Activated CD8-positive, alpha-beta memory T cell treated with anti-CD3 and anti-CD28 coated beads, Interleukin-2, amount 50 U/mL, for 24 hours (primary cell): ENCODE measurements at regions not wholly inside any gene's neighbourhood (a gene's known extent, or its start where the extent isn't known, plus 50 kb on each side); places are given as distances from the start of the nearest gene placed in this dataset.

Source experiments
- DNase-seq: peaks from one replicate; pipeline ENCODE4 v3.0.0-alpha.2; 2020; ENCODE audit errors: extremely low read depth

DNA sequence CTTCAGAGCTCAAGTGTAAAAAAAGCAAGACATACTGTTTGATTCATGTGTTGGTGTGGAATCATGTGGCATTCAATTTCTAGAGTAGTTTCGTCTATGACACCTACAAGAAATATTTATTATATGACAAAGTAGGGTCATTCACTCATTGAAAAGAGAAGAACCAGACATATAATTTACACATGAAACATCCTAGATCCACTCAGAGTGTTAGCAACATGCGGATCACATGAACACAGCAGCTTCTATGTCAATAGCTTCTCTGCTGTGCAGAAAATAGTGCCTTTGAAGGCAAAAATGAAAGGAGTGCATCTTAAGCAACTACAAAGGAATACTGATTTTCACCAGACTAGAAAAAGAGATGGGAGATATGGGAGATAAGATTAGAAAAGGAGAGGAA lies 569.8 kb downstream of the RPS29 start:
- no peak for DNase-seq

DNA sequence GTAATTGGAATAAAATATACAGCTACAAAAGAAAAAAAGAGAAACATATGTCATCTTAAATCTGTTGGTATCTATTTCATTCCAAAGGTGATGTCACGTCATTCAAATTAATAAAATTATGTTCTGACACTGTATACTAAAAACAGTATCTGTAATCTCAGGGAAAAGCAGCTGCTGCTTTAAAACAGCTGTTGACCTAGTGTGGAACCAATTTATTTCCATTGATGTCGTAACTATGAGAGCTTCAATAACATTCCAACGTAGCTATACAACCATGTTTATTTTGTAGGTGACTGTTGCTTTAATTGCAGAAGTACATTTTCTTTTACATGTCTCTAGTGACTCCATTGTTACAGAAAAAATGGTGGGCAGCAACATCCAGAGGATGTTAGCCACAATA lies 571.7 kb downstream of the RPS29 start:
- DNase-seq, result no peak

- no peak for DNase-seq
These were observed 577.8 kb downstream of the RPS29 start for GRCh38 chr14:49008363-49008762.

DNA sequence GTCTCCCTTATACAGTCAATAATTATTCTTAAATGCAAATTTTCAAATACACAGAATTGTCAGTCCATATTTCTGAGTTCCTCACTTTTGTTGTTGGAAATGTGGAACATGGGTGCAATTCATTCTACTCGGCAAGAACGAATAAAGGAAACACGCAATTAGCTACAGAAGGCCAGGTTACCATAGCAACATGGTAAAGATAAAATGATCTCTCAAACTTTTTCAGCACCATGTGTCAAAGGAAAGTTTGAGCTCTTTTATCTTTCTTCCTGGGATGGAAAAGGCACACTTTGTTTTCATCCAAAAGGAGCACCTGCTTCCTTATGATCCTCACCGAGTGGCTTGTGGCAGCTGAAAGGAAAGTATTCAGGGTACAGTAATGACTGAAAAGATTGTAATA lies 595.0 kb downstream of the RPS29 start:
- no peak for DNase-seq

DNA sequence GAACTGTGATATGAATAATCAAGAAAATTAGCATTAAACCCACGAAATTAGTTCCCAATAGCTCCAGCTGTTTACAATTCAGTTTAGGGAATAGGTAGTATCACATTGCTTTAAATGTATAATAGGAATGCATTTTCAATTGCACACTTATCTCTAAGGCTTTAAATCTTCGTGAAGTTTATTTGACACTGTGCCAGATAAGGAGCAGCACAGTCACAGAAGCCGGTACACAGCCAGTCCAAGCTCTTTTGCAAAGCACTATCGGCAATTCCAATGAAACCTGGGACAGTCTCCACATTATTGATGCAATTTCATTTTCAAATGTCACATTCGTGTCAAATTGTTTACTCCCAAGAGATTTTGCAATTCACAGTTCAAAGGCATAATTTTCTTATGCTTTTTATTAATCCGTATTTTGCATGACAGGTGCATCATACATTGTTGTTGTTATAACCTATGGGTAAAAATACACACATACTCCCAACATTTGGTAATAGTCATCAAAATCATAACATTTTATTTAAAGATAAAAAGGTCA lies 602.8 kb downstream of the RPS29 start:
- DNase-seq, result no peak

DNA sequence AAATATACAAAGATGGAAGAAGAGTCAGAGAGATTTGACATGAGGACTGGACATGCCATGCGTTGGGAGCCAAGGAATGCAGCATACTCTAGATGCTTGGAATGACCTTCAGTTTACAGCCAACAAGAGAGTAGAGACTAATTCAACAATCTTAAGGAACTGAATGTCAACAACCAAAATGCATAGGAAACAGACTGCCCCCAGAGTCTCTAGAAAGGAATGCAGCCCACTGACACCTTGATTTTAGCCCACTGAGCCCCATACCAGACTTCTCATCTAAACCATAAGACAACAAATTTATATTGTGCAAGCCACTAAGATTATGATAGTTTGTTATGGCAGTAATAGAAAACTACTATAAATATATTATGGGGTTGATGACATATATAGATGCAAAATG lies 611.2 kb downstream of the RPS29 start:
- DNase-seq, result no peak

DNA sequence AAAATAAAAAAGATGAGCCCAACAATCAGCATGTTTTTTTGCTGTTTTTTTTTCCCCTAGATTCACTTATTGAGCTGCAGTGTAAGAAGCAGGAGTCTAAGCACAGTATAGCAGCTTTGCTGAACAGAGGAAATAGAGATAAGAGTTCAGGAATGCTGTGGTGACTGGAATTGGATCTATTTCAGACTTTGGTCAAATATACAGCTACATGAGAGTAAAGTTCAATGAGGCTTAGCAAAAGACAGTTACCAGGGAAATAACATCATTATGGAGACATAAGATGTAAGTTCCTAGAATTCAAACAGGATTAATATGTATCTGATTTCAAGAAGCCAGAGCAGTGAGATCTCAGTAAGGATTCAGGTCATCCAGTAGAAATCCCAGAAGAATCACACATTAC lies 613.0 kb downstream of the RPS29 start:
- DNase-seq, result no peak

GRCh38 chr14:48970943-48971342 lies 615.2 kb downstream of the RPS29 start:
- no peak for DNase-seq

- no peak for DNase-seq
These were observed 618.8 kb downstream of the RPS29 start for GRCh38 chr14:48967419-48967818.

- DNase-seq, result no peak
These were observed 622.9 kb downstream of the RPS29 start for GRCh38 chr14:48963231-48963790.

DNA sequence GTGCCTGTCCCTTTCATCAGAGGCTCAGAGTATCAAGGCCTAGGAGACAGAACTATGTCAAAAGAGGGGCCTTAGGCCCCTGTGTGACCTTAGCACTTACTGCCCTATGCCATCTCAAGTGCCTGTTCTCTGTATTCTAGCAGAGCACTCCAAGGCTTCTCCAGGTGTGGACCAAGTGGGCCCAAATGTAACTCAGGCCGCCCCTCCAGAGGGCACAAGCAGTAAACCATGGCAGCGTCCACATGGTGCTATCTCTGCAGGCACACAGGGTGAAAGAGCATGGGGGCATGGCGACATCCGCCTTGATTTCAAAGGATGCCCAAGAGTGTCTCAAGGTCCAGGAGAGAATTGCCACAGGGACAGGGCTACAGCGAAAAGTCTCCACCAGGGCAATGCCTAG lies 628.7 kb downstream of the RPS29 start:
- no peak for DNase-seq

GRCh38 chr14:48955857-48956256 lies 630.3 kb downstream of the RPS29 start:
- DNase-seq, result no peak

GRCh38 chr14:48954446-48954845 lies 631.7 kb downstream of the RPS29 start:
- DNase-seq, result no peak

DNA sequence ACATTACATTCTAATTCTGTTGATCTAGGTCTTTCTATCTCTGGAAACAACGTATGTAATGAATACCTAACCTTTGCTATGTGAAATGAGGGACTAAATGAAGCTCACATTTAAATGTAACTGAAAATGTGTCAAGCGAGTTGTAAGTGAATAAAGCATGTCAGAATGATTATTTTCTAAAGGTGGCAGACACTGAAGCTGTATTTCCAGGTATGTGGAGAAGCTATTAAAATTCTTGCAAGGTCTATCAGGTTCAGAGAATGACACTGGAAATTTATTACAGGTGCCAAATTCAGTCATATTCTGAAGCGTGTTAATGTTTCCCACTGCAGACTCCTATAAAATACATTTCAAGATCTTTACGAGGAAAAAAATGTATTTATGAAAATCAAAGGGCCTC lies 641.4 kb downstream of the RPS29 start:
- no peak for DNase-seq

GRCh38 chr14:48943913-48944312 lies 642.3 kb downstream of the RPS29 start:
- DNase-seq, result no peak

DNA sequence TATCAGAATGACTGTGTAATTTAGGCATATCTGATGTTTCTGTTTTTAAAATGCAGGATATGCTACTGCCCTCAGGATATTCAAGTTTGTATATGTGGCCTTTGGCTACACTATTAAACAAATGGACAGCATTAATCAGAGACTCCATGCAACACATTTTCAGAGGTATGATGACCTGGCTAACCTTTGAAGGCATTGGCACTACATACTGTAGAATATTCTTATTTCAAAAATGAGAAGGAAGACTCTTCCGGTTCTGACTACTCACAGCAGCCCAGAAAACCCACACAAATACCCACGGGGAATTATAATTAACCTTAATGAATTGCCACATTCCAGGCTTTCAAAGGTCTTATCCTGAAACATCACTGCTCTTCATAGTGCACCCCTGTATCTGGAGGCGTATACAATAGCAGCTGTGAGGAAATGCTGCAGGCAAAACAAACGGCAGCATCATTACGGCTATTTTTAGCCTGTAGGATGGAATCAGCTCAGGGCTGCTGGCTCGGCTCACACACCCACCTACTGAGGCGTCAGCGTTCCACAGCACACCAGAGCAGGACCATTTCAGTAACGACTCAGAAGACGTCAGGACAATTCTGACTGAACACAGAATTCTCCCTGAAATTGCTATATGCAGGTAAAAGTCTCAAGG lies 648.5 kb downstream of the RPS29 start:
- no peak for DNase-seq

DNA sequence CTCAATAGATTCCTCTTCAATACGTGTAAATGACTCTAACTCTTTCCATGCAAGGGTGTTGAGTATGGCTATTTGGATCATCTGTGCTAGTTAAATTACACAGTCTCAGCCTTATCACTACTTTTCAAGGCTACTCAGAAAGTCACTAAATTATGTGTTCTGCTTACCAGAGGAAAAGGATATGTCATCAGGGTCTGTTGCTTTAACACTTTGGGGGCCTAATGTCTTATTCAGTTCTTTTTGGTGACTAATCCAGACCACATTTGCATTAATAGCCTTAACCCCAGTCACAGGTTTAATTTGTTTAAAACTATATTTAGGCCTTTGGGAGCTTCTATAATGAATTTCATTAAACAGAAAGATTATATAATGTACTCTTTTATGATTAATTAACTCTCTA lies 649.3 kb downstream of the RPS29 start:
- no peak for DNase-seq

DNA sequence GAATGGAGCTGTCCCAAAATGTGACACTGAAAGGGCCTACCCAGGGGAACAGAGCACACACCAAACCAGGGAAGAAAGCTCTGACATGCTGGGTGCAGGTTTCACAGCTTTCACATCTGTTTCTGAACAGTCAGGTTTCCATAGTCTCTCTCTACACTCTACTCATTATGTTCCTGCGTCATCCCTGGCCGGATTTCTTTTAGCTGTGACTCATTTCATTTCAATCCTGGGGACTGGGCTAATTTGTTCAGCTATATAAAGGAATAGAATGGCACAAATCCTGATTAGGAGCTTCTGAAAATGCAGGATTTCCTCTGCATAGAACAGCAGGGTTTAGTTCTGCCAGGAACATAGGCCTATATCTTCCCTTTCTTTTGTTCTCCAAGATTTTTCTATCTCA lies 649.8 kb downstream of the RPS29 start:
- DNase-seq, result no peak

GRCh38 chr14:48925184-48925583 lies 661.0 kb downstream of the RPS29 start:
- DNase-seq, result no peak

- DNase-seq, result no peak
These were observed 671.3 kb downstream of the RPS29 start for GRCh38 chr14:48914921-48915320.

DNA sequence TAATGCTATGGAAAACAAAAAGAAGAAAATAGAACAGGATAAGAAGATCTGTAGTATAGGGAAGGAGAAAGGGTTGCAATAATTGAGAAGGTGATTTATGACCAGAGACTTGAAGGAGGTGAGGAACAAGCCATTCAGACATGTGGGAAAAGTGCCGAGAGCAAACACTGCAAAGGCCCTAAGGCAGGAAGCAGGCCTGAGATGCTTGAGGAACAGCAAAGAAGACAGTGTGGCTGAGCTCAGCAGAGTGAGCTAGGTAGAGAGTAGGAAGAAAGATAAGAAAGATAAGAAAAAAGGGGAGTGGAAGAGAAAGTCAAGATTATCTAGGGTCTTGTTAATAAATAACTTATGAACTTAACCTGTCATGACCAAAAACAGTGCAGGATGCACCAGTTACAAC lies 671.8 kb downstream of the RPS29 start:
- no peak for DNase-seq

DNA sequence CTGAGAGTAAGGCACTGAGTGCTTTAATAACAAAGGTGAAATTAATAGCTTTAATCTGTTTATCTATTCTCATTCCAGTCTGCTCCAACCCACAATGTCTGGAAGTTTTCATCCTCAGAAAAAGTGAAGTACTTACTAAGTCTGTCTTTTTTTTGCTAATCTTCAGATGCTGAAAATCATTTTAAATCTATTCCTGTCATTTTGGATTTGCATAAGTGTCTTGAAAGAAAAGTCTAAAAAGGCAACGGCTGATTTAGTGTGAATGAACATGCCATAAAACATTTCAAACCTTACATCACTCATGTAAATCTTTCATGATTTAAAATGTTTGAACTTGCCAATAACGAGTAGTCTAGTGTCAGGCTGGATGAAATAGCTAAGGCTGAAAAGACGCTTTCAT lies 685.6 kb downstream of the RPS29 start:
- no peak for DNase-seq

- DNase-seq, result no peak
These were observed 695.8 kb downstream of the RPS29 start for GRCh38 chr14:48890333-48890732.

DNA sequence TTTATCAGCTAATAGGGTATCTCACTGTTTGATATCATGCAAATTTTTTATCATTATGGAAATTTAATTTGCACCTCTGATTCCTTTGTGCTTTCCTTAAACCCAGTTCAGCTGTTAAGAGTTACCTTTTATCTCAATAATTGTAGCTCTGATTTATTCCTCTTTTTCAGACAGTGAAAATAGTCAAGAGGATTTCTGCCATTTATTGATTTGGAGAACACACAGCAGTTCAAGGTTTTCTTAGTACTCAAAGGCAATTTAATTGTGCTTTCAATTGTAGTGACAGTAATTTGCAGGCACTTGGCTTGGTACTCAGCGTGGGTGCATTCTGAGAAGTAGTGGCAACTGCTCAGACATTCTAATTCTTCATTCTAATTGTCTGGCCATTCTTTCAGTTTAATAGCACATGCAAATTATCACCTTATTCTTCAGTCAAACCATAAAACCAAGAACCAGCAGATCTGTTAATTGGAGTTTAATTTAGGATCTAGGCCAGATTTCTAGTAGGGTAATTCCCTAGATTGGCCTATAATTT lies 709.3 kb downstream of the RPS29 start:
- no peak for DNase-seq
